Transverse colon (tissue), 4 donors: ENCODE measurements at regions not wholly inside any gene's neighbourhood (a gene's known extent, or its start where the extent isn't known, plus 50 kb on each side); places are given as distances from the start of the nearest gene placed in this dataset.

ENCODE experiments used
- DNase-seq: peaks from one replicate; pipeline ENCODE4 v3.0.0-alpha.2; 2019
- H3K27ac ChIP-seq, 4 donors: fragments of 200-600 bp; sonication (generic); 2 replicates each; pipeline ENCODE4 v1.5.1; 2016 to 2018; ENCODE audit warnings: inconsistent platforms in 4 of 4
- H3K27me3 ChIP-seq: fragments of 200-600 bp; sonication (generic); 2 replicates; pipeline ENCODE4 v1.5.1; 2017; ENCODE audit warnings: inconsistent platforms
- H3K36me3 ChIP-seq, 4 donors: fragments of 200-600 bp; sonication (generic); 2 replicates each; pipeline ENCODE4 v1.5.1; 2017 to 2019; ENCODE audit warnings: inconsistent platforms in 4 of 4
- H3K4me1 ChIP-seq, 4 donors: fragments of 200-600 bp; sonication (generic); 2 replicates each; pipeline ENCODE4 v1.5.1; 2017 to 2020; ENCODE audit warnings: inconsistent platforms in 4 of 4
- H3K4me3 ChIP-seq, 4 donors: fragments of 200-600 bp; sonication (generic); 1 replicate in 1 of 4; 2 replicates in 3 of 4; pipeline versions ENCODE4 v1.5.1 to v1.6.1; 2017 to 2019; ENCODE audit warnings: inconsistent platforms in 4 of 4
- H3K9me3 ChIP-seq, 2 donors: fragments of 200-600 bp; sonication (generic); 2 replicates each; pipeline ENCODE4 v1.5.1; 2017 to 2019; ENCODE audit warnings: inconsistent platforms in 2 of 2
- EP300 ChIP-seq: sonication (generic); formaldehyde crosslinking; IDR thresholded peaks from one replicate; pipeline ENCODE4 v1.6.1; 2017; ENCODE audit warnings: antibody characterized with exemption, low read depth
- POLR2A ChIP-seq: fragments of 450-650 bp; IDR thresholded peaks from one replicate; pipeline ENCODE4 v1.6.1; 2016; ENCODE audit warnings: antibody characterized with exemption, mild to moderate bottlenecking, moderate library complexity
- POLR2AphosphoS5 ChIP-seq, 3 donors: sonication (generic); formaldehyde crosslinking; IDR thresholded peaks; one replicate each; pipeline ENCODE4 v1.6.1; 2016; ENCODE audit warnings: antibody characterized with exemption in 3 of 3
- WGBS, 2 donors: methylation state at CpG; one replicate each; pipeline ENCODE4 v1.1.5; 2018; ENCODE audit warnings: low coverage in 1 of 2; 5-methylcytosine and 5-hydroxymethylcytosine counted together
- in situ Hi-C, 4 donors: fragments of 200-750 bp; cut with MboI; loops; one replicate each; pipeline versions ENCODE4 v1.15.0 to v1.15.1; 2017; ENCODE audit warnings: low sequenced_read_pairs in 3 of 4, low pct_ligation_motif_present in 1 of 4, low pct_unique_long_range_greater_than_20kb in 1 of 4
- intact Hi-C: fragments of 100-400 bp; cut with DNase I; formaldehyde crosslinking; loops from one replicate; pipeline ENCODE4 v1.15.1; 2023; ENCODE audit warnings: low total_unique reads
- TF ChIP-seq, protein P1 (sequence below), 5 experiments: fragments of 200-600 bp in 3 of 5; fragments of 450-650 bp in 2 of 5; sonication (generic) in 3 of 5; IDR thresholded peaks; 1 replicate in 2 of 5; 2 replicates in 3 of 5; pipeline ENCODE4 v1.5.1; 2016 to 2017; ENCODE audit warnings: antibody characterized with exemption in 5 of 5, inconsistent platforms in 3 of 5, mild to moderate bottlenecking in 2 of 5, moderate library complexity in 1 of 5

DNA sequence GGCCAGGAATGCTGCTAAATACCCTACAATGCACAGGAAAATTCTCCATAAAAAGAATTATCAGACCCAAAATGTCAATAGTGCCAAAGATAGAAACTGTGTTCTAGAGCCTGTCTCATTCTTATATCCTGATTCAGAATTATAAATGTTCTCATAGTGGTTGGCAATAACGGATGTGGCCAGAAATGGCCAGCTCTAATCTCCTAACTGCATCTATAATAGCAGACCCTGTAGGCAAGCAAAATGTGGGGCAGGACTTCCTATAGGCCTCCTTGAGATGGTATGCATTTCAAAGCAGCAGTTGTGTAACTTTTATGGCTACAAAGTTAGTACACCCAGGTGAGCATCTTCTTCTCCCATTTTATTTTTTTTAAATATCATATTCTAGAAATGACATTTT lies 95.9 kb upstream of the SGIP1 start:
- Histone ChIP-seq H3K27ac (no peak overlapping the region), H3K4me1 (peaks cover 0 to 9% (median 0%) of the 10 kb centered on the region in 4 donors), H3K4me3 (no peak overlapping the region), H3K27me3 (no peaks in the 10 kb centered on the region), H3K9me3 (no peaks in the 10 kb centered on the region), H3K36me3 (no peaks in the 10 kb centered on the region)
- TF ChIP-seq POLR2A (no peak), EP300 (no peak), POLR2AphosphoS5 (IDR thresholded peaks at IDR 0.05) (no peak)
- TF ChIP-seq, protein P1, sequence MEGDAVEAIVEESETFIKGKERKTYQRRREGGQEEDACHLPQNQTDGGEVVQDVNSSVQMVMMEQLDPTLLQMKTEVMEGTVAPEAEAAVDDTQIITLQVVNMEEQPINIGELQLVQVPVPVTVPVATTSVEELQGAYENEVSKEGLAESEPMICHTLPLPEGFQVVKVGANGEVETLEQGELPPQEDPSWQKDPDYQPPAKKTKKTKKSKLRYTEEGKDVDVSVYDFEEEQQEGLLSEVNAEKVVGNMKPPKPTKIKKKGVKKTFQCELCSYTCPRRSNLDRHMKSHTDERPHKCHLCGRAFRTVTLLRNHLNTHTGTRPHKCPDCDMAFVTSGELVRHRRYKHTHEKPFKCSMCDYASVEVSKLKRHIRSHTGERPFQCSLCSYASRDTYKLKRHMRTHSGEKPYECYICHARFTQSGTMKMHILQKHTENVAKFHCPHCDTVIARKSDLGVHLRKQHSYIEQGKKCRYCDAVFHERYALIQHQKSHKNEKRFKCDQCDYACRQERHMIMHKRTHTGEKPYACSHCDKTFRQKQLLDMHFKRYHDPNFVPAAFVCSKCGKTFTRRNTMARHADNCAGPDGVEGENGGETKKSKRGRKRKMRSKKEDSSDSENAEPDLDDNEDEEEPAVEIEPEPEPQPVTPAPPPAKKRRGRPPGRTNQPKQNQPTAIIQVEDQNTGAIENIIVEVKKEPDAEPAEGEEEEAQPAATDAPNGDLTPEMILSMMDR (IDR thresholded peaks at IDR 0.05), result no peak
- 83 to 100% methylated on average over 1 of the region's 1 CpG for WGBS, 2 donors
- DNase-seq, result no peak
- intact Hi-C loops (no loop called here), in situ Hi-C loops (loop anchor here in 1 of 4 donors (10.0 kb wide), 1 partner anchor 183 kb away; no protein-coding TSS in a partner anchor)

DNA sequence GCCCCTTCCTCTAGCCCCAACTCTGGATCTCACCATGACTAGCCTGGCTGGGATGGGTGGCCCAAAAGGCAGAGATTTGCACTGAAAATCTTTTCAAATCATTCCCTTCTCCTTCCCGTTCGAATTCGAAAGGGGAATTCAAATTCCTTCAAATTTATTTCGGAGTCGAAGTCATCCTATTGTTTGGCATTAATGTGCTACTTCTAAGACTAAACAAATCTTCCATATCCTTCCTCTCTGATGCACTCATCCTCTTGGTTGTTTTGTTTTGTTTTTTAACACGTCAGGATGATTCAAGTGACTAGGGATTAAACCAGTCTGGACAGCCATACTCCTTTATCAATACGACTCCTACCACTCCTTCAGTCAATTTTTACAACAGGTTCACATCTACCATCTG lies 95.5 kb upstream of the SGIP1 start:
- in situ Hi-C loops (loop anchor here in 1 of 4 donors (10.0 kb wide), 1 partner anchor 184 kb away; no protein-coding TSS in a partner anchor), intact Hi-C loops (no loop called here)
- TF ChIP-seq POLR2A (no peak), EP300 (no peak), POLR2AphosphoS5 (IDR thresholded peaks at IDR 0.05) (no peak)
- TF ChIP-seq, protein P1 (IDR thresholded peaks at IDR 0.05), result no peak
- no peaks in the 10 kb centered on the region for H3K36me3 ChIP-seq
- no peaks in the 10 kb centered on the region for H3K9me3 ChIP-seq
- H3K4me3 ChIP-seq, result no peak overlapping the region
- WGBS, 2 donors, result 67 to 79% methylated on average over 7 of the region's 7 CpGs
- DNase-seq, result no peak
- peaks cover 0 to 9% (median 0%) of the 10 kb centered on the region in 4 donors for H3K4me1 ChIP-seq
- peak overlapping the region in 1 of 4 donors; percentile 38 for H3K27ac ChIP-seq
- no peaks in the 10 kb centered on the region for H3K27me3 ChIP-seq

DNA sequence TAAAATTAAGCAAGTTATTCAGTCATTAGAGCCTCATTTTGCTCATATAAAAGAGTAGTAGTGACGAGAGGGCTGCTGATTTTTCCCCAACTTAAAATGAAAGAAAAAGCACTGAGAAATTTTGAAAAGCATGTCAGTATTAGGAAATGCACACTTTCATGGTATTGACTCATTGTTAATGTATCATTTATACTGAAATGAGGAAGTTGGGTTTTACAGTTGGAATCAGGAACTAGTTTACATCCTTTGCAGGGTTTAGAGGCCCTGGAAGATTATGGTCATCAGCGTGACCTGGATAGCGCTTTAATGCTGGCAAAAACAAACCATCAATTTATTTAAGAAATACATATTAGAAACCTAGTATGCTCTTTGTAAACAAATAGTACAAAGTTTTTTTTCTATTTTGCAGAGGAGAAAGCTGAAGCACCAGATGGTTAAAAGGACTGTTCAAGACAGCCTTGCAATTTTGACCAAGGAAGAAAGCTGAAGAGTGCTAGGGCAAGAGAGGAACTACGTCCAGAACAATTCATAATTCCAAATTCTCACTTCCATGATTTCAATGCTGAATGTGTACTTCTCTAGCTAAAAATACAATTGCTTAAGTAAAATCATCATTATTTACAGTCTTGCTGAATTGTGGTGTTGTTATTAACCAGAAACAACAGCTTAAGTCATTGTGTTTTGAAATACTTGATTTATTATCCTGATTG lies 94.8 kb upstream of the SGIP1 start:
- H3K27me3 ChIP-seq, result no peaks in the 10 kb centered on the region
- H3K4me1 ChIP-seq, result peaks cover 0 to 9% (median 0%) of the 10 kb centered on the region in 4 donors
- no peak overlapping the region for H3K4me3 ChIP-seq
- no peak for DNase-seq
- no peaks in the 10 kb centered on the region for H3K36me3 ChIP-seq
- TF ChIP-seq POLR2A (no peak), EP300 (no peak), POLR2AphosphoS5 (IDR thresholded peaks at IDR 0.05) (no peak)
- TF ChIP-seq, protein P1 (IDR thresholded peaks at IDR 0.05), result no peak
- 55 to 72% methylated on average over 3 to 4 of the region's 4 CpGs for WGBS, 2 donors
- intact Hi-C loops, result no loop called here
- H3K27ac ChIP-seq, result peak overlapping the region in 1 of 4 donors; percentile 38
- H3K9me3 ChIP-seq, result no peaks in the 10 kb centered on the region
- in situ Hi-C loops, result loop anchor here in 1 of 4 donors (10.0 kb wide), 1 partner anchor 184 kb away; no protein-coding TSS in a partner anchor

DNA sequence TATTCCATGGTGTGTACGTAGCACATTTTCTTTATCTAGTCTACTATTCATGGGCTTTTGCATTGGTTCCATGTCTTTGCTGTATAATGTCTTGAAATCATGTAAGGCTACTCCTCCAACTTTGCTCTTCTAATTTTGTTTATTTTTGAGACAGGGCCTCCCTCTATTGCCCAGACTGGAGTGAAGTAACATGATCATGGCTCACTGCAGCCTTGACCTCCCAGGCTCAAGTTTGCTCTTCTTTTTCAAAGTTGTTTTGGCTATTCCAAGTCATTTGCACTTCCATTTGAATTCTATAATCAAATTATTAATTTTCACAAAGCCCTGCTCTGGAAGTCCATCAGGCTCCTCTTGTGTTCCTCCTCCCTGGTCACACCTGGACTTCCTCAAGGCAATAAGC lies 90.2 kb upstream of the SGIP1 start:
- H3K4me1 ChIP-seq, result peaks cover 0 to 25% (median 7%) of the 10 kb centered on the region in 4 donors
- in situ Hi-C loops (loop anchor here in 3 of 4 donors (5.0 to 10.0 kb wide), 3 partner anchors 189 to 479 kb away; no protein-coding TSS in a partner anchor), intact Hi-C loops (loop anchor here (10.0 kb wide), 1 partner anchor 479 kb away; no protein-coding TSS in a partner anchor)
- no peak for DNase-seq
- 100% methylated on average over 1 of the region's 1 CpG for WGBS, 2 donors
- no peak for TF ChIP-seq EP300
- TF ChIP-seq POLR2A, result no peak
- TF ChIP-seq, protein P1 (IDR thresholded peaks at IDR 0.05), result no peak
- TF ChIP-seq POLR2AphosphoS5 (IDR thresholded peaks at IDR 0.05), result no peak
- no peaks in the 10 kb centered on the region for H3K9me3 ChIP-seq
- H3K36me3 ChIP-seq, result no peaks in the 10 kb centered on the region
- H3K27me3 ChIP-seq, result no peaks in the 10 kb centered on the region
- H3K4me3 ChIP-seq, result no peak overlapping the region
- H3K27ac ChIP-seq, result no peak overlapping the region
